ENCODE measurements at regions not wholly inside any gene's neighbourhood (a gene's known extent, or its start where the extent isn't known, plus 50 kb on each side); places are given as distances from the start of the nearest gene placed in this dataset.

DNA sequence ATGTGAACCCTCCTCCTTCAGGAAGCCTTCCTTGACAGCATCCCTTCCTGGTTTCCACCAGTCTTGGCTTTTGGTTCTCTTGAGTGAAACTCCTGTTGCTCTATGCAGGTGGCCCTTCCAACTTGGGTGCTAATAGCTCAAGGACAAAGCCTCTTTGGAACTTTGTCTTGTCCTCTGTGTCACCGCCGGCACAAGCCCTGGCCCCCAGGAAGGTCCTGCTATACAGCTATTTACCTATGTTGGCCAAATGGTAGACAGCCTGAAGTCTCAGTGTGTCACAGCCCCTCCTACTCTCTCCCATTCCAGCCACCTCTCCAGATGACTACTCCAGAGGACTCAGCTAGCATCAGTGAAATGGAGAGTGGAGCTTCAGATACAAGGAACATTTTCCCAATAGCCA lies 94.7 kb upstream of the ZNF618 start:
- DNase-seq (ENCODE audit: low read depth in 2 of 2, low spot score in 1 of 2), result no peak

DNA sequence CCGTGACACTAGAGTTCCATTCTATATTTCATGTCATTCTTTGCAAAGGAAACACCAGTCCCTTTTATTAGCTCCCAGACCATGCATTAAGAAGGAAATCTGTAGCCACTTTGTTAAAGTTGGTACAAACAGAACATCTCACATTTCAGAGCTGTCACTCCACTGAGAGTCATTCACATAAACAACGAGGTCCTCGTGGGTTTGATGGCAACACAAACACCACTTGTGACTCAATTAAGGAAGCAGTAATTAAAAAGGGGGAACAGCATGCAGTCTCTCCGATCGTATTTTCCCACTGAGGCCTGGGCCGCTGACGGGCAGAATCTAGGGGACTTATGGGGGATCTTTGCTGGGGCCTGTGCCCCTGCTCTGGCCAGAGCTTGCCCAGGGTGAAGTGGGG lies 94.2 kb upstream of the ZNF618 start:
- no peak for DNase-seq (ENCODE audit: low read depth in 2 of 2, low spot score in 1 of 2)

DNA sequence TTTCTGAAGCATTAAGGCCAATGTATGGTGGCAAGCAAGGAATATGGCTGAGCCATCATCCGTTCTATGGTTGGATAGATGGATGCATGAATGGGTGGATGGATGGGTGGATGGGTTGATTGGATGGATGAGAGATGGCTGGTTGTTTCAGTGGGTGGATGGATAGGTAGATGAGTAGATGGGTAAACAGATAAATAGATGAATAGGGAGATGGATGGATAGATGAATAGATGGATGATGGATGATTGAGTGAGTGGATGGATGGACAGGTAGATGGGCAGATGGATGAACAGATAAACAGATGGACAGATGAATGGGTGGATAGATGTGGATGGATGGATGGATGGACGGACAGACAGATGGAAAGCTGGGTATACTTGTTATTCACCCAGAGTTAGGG lies 92.6 kb upstream of the ZNF618 start:
- no peak for DNase-seq (ENCODE audit: low read depth in 2 of 2, low spot score in 1 of 2)

- DNase-seq (ENCODE audit: low read depth in 2 of 2, low spot score in 1 of 2), result no peak
These were observed 90.8 kb upstream of the ZNF618 start for GRCh38 chr9:113785334-113785733.

GRCh38 chr9:113786071-113786470 lies 90.0 kb upstream of the ZNF618 start:
- no peak for DNase-seq (ENCODE audit: low read depth in 2 of 2, low spot score in 1 of 2)

GRCh38 chr9:113787871-113788270 lies 88.2 kb upstream of the ZNF618 start:
- no peak for DNase-seq (ENCODE audit: low read depth in 2 of 2, low spot score in 1 of 2)

DNA sequence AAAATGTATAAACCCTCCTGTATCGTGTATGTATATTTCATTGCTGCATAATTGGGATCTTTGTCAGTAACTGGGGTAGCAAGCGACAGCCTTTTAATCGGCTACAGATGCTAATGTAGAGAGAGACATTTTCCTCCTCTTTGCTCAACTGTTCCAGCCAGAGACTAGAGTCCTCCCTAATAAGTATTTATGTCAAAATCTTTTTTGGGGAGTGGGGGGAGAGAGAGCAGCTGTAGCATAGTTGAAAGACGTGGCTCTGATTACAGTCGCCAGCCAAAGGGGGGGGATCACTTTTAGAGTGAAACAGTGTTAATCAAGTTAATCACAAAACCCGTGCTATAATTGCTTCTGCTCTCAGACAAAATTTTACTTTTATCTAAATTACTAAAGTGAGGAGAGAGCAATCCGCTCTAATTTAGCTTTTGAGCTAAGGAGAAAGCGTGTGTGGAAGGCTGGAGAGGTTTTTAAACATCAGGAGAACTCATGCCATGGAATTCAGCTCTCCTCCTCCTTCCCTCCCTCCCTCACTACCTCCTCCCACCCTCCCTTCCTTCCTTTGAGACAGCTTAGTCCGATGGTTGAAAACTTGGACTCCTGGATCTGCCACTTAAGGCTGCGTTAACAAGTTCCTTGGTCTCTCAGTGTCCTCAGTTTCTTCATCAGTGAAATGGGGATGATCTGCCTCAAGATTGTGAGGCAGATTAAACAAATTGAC lies 87.3 kb upstream of the ZNF618 start:
- DNase-seq (ENCODE audit: low read depth in 2 of 2, low spot score in 1 of 2), result no peak

GRCh38 chr9:113790093-113790492 lies 86.0 kb upstream of the ZNF618 start:
- no peak for DNase-seq (ENCODE audit: low read depth in 2 of 2, low spot score in 1 of 2)

GRCh38 chr9:113793558-113793957 lies 82.6 kb upstream of the ZNF618 start:
- no peak for DNase-seq (ENCODE audit: low read depth in 2 of 2, low spot score in 1 of 2)

GRCh38 chr9:113794721-113795120 lies 81.4 kb upstream of the ZNF618 start:
- no peak for DNase-seq (ENCODE audit: low read depth in 2 of 2, low spot score in 1 of 2)

DNA sequence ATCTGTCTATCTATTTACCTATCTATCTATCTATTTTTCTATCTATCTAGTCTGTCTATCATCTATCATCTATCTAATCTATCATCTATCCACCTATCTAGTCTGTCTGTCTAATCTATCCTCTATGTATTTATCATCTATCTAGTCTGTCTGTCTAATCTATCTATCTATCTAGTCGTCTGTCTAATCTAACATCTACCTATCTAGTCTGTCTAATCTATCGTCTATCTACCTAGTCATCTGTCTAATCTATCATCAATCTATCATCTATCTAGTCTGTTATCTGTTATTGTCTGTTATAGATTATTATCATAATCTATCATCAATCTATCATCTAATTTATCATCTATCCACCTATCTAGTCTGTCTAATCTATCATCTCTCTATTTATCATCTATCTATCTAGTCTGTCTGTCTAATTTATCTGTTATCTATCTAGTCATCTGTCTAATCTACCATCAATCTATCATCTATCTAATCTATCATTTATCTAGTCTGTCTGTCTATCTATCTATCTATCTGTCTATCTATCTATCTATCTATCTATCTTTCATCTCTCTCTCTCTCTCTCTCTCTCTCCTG lies 80.2 kb upstream of the ZNF618 start:
- DNase-seq (ENCODE audit: low read depth in 2 of 2, low spot score in 1 of 2), result no peak

DNA sequence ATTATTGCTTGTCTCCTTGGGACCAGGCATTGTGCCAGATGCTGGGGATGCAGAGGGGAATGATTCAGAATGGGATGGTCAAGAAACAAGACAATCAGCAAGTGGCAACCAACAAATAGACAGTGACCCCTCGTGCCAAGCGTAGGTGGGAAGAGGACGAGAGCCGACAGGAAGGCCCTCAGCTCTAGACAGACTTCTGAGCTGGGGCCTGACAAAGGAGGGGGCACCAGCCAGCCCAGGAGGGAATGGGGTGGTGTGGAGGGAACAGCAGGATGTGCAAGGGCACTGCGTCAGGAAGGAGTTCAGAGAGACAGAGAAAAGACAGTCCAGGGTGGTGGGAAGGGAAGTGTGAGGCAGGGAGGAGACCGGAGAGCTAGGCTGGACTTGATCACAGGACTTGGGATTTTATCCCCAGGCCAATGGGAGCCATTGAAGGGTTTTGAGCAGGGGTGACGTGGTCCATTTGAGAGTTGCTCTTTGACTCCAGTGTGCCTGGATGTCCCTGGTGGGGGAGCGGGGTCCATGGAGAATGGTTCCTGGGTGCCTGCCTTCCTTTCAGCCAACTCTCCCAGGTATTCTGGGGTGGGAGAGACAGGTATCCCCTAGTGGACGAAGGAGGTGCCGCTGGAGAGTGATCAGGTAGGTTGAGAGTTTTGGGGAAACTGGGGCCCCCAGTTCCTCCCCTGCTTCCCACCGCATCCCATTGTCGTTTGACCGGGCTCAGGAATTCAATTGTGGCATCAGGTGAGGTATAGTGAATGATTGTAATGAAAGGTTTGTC lies 79.3 kb upstream of the ZNF618 start:
- DNase-seq (ENCODE audit: low read depth in 2 of 2, low spot score in 1 of 2), result no peak

DNA sequence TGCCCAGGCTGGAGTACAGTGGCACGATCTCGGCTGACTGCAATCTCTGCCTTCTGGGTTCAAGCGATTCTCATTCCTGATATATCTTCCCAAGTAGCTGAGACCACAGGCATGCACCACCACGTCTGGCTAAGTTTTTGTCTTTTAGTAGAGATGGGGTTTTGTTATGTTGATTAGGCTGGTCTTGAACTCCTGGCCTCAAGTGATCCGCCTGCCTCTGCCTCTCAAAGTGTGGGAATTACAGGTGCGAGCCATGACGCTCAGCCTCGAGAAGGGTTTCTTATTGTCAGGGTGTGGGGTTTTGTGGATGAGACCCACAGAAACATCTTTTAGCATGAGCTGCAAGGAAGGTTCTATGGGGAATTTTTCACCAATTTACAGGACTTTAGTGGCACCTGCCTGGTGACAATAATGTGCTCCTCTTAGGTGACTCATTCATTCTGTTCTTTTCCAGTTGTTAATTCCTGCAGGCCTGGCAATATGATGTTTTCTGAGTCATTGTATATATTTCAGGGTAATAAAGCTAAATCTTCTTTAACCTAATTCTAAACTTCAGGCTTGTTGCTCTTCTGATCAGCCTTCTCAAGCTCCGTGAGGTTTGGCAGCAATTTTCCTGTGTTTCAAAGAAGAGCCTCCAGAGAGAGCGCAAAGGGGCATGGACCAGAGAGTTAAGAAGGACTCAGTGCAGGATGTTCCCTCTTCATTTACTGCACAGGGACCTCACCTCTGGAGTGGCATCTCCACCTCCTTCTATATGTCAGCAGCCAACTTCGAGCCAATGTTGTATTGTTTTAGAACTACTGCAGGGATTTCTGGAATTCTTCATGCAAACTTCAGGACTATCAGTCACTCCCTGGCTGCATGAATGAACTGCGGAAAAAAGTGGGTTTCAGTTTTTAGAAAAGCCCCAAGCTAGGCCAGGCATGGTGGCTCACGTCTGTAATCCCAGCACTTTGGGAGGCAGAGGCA lies 77.8 kb upstream of the ZNF618 start:
- no peak for DNase-seq (ENCODE audit: low read depth in 2 of 2, low spot score in 1 of 2)

DNA sequence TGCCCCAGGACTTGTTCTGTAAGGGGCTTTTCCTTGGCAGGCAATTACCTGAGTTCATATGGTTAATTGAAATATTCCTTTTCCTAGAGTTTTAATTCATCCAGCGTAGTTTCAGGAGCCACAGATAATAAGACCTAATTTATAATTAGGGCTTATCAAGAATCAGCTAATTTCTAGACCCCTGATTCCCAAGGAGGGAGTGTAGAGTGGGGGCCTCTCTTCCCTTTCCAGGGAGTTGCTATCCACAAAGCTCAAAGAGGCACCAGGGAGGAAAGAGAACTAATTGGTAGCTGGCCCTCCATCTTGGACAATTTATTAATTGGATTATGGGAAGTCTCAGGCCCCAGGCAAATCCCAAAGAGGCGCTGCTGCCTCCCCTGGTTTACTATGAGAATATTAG lies 75.8 kb upstream of the ZNF618 start:
- DNase-seq (ENCODE audit: low read depth in 2 of 2, low spot score in 1 of 2), result no peak

DNA sequence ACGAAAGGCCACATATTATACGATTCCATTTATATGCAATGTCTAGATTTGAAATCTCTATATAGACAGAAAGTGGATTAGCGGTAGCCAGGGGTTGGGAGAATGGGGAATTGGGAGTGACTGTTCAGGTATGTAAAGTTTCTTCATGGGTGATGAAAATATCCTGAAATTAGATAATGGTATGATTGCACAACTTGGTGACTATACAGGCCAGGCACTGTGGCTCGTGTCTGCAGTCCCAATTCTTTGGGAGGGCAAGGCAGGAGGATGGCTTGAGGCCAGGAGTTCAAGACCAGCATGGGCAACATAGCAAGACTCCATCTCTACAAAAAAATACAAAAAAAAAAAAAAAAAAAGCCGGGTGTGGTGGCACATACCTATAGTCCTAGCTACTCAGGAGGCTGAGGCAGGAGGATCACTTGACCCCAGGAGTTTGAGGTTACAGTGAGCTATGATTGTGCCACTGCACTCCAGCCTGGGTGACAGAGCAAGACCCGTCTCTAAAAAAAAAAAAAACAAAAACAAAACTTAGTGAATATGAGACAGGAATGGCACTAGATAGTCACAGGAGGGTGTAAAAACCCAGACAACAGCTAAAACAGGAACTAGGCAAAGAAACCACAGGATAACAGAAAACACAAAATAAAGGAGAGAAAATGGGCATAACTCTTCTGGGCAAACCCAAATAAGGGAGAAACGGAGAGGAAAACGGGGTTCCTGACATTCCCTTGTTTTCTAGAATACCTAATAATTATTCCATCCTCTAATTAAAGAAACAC lies 72.1 kb upstream of the ZNF618 start:
- no peak for DNase-seq (ENCODE audit: low read depth in 2 of 2, low spot score in 1 of 2)

- DNase-seq (ENCODE audit: low read depth in 2 of 2, low spot score in 1 of 2), result no peak
These were observed 70.5 kb upstream of the ZNF618 start for GRCh38 chr9:113805486-113806132.

DNA sequence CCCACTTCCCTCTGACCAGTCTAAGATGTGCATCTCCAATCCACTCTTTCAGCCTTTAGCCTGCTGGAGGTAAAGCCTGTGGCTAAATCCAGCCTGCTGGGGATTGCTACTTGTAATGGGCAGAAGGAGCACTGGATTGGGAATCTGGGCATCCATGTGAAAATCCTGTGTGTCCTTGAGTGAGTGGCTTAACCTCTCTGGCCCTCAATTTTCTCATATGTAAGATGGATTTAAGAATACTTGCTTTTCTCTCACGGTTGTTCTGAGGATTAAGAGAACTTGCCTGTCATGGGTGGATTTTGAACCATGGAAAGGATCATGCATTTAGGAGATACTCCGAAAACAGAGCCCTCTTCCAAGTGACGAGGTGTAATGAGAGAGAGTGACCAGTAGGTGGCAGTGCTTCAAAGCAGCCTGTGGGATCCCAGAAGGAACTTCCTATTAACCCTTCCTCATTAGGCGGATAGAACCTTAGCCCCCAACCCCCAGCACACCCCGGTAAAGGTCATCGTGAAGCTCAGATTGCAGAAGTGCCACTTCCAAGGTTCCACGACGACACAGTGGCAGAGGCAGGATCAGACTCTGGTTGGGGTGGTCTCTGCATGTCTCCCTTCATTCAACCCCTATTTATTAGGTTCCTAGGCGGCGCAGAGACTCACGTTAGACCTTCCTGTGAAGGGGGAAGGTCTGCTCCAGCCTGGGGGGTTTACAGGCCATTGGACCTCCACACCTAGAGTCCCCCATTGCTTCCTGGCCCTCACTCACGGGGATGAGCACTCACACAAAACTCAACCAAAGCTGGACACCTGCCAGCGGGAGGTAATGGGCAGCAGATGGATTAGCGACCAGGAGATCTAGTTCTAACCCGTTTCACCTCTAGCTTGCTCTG lies 68.7 kb upstream of the ZNF618 start:
- peak; percentile 2 to 5 for DNase-seq (ENCODE audit: low read depth in 2 of 2, low spot score in 1 of 2)

- no peak for DNase-seq (ENCODE audit: low read depth in 2 of 2, low spot score in 1 of 2)
These were observed 67.4 kb upstream of the ZNF618 start for GRCh38 chr9:113808391-113809358.

Data from stimulated activated CD8-positive, alpha-beta memory T cell treated with anti-CD3 and anti-CD28 coated beads, Interleukin-4, amount 100 ng/mL, for 1 hour (primary cell).